Lower lobe of right lung (tissue), 2 donors: ENCODE measurements at regions not wholly inside any gene's neighbourhood (a gene's known extent, or its start where the extent isn't known, plus 50 kb on each side); places are given as distances from the start of the nearest gene placed in this dataset.
"Not testable (repeated sequence)": the region's sequence is repeated elsewhere in the genome, so short reads cannot be mapped to it uniquely, and the experiment has no call there.

Experiments used
- ATAC-seq, 2 donors: fragments of 200-7000 bp; cut with Tn5 transposase; one replicate each; pipeline ENCODE4 v1.9.1; 2020 to 2022; ENCODE audit warnings: mild to moderate bottlenecking in 2 of 2, moderate library complexity in 2 of 2
- DNase-seq: peaks from one replicate; pipeline ENCODE4 v3.0.0-alpha.2; 2020
- H3K27ac ChIP-seq: fragments of 200-600 bp; one replicate; pipeline ENCODE4 v1.8.0; 2022
- H3K27me3 ChIP-seq: fragments of 200-600 bp; one replicate; pipeline ENCODE4 v1.8.0; 2022; ENCODE audit warnings: low read depth
- H3K36me3 ChIP-seq: fragments of 200-600 bp; one replicate; pipeline ENCODE4 v1.8.0; 2022; ENCODE audit warnings: mild to moderate bottlenecking
- H3K4me1 ChIP-seq: fragments of 200-600 bp; one replicate; pipeline ENCODE4 v1.8.0; 2022
- H3K4me3 ChIP-seq: fragments of 200-600 bp; one replicate; pipeline ENCODE4 v1.8.0; 2022; ENCODE audit warnings: mild to moderate bottlenecking
- H3K9me3 ChIP-seq: fragments of 200-600 bp; one replicate; pipeline ENCODE4 v1.8.0; 2022
- intact Hi-C: fragments of 100-400 bp; cut with DNase I; formaldehyde crosslinking; loops from one replicate; pipeline ENCODE4 v1.11.0; 2022
- TF ChIP-seq, protein P1 (sequence below): fragments of 200-600 bp; IDR thresholded peaks from one replicate; pipeline ENCODE4 v1.8.0; 2022; ENCODE audit warnings: antibody characterized with exemption, mild to moderate bottlenecking
- donor health status: DM: no; HTN: yes; CAD: no; lungs with severe emphysema.

DNA sequence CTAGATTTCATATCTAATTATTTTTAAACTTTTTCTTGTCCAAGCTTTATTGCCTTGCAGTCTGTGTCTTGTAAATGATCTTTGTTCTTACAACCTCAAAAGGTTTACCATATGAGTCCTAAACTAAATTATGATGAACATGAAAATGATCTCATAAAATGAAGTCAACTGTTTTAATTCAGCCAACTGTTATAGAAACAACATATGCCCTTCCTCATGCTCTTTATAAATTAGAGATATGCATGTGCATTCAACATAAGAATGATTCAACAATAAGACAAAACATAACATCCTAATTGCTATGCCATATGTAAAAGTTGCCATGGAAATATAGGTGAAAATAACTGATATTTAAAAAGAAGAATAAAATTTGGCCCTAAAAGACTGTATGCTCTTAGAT, 774.4 kb downstream of the LUZP2 start:
- TF ChIP-seq, protein P1, sequence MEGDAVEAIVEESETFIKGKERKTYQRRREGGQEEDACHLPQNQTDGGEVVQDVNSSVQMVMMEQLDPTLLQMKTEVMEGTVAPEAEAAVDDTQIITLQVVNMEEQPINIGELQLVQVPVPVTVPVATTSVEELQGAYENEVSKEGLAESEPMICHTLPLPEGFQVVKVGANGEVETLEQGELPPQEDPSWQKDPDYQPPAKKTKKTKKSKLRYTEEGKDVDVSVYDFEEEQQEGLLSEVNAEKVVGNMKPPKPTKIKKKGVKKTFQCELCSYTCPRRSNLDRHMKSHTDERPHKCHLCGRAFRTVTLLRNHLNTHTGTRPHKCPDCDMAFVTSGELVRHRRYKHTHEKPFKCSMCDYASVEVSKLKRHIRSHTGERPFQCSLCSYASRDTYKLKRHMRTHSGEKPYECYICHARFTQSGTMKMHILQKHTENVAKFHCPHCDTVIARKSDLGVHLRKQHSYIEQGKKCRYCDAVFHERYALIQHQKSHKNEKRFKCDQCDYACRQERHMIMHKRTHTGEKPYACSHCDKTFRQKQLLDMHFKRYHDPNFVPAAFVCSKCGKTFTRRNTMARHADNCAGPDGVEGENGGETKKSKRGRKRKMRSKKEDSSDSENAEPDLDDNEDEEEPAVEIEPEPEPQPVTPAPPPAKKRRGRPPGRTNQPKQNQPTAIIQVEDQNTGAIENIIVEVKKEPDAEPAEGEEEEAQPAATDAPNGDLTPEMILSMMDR, result no peak

DNA sequence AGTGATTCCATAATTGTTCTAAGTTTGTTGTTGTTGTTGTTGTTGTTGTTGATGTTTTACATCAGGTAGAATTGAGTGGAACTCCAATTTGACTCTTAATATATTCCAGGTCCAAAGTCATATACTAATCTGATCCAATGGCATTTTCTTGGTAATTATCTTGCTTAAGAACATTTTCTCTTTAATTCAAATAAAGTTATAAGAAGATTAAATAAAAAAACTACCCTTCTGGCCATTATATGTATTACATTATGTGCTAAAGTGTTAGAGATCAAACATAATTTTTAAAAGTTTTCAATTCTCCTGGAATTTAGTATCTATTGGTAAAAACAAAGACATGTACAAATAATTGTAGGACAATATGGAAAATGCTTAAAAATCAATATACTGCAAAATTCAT, 775.4 kb downstream of the LUZP2 start:
- ATAC-seq, result no peak
- no peak overlapping the region for H3K4me3 ChIP-seq

More for the DNA sequence above, 774.4 kb downstream of the LUZP2 start:
- H3K9me3 ChIP-seq, result no peaks in the 10 kb centered on the region
- no peak for ATAC-seq
- H3K4me1 ChIP-seq, result no peaks in the 10 kb centered on the region
- DNase-seq, result no peak
- intact Hi-C loops, result no loop called here
- H3K36me3 ChIP-seq, result no peaks in the 10 kb centered on the region
- no peak overlapping the region for H3K27ac ChIP-seq
- H3K4me3 ChIP-seq, result no peak overlapping the region
- H3K27me3 ChIP-seq, result no peaks in the 10 kb centered on the region

DNA sequence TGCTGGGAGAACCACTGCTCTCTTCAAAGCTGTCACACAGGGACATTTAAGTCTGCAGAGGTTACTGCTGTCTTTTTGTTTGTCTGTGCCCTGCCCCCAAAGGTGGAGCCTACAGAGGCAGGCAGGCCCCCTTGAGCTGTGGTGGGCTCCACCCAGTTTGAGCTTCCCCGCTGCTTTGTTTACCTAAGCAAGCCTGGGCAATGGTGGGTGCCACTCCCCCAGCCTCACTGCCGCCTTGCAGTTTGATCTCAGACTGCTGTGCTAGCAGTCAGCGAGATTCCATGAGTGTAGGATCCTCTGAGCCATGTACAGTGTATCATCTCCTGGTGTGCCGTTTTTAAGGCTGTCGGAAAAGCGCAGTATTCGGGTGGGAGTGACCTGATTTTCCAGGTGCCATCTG, 784.0 kb downstream of the LUZP2 start:
- ATAC-seq, DNase-seq, H3K27me3 ChIP-seq, H3K36me3 ChIP-seq, H3K9me3 ChIP-seq, intact Hi-C loops, H3K4me3 ChIP-seq, H3K27ac ChIP-seq, H3K4me1 ChIP-seq: not testable (repeated sequence)

More for the DNA sequence above, 775.4 kb downstream of the LUZP2 start:
- H3K36me3 ChIP-seq, result no peaks in the 10 kb centered on the region
- intact Hi-C loops, result no loop called here
- H3K27me3 ChIP-seq, result no peaks in the 10 kb centered on the region
- TF ChIP-seq, protein P1, result no peak
- DNase-seq, result no peak
- H3K9me3 ChIP-seq, result no peaks in the 10 kb centered on the region
- H3K4me1 ChIP-seq, result no peaks in the 10 kb centered on the region
- no peak overlapping the region for H3K27ac ChIP-seq

DNA sequence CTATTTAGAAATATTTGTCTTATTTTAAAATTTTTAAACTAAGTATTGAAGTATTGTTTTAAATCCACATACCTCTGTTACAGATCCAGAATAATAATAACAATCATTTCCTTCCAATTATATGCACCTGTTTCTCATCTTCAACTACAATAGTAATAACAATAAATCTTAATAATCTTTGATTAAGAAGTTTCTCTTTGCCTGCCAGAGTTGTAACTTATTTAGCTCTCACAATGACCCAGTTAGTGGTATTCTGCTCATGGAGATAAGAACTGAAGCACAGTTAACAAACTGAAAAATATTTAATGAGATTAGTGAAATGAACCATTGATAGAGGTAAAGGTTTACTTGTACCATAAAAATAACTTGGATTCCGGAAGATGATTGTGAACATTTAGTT, 796.3 kb downstream of the LUZP2 start:
- no peak for ATAC-seq
- DNase-seq, result no peak
- Histone ChIP-seq H3K27ac (no peak overlapping the region), H3K4me3 (no peak overlapping the region), H3K4me1 (no peaks in the 10 kb centered on the region), H3K36me3 (no peaks in the 10 kb centered on the region), H3K27me3 (no peaks in the 10 kb centered on the region), H3K9me3 (no peaks in the 10 kb centered on the region)
- intact Hi-C loops, result no loop called here
- TF ChIP-seq, protein P1, result no peak

DNA sequence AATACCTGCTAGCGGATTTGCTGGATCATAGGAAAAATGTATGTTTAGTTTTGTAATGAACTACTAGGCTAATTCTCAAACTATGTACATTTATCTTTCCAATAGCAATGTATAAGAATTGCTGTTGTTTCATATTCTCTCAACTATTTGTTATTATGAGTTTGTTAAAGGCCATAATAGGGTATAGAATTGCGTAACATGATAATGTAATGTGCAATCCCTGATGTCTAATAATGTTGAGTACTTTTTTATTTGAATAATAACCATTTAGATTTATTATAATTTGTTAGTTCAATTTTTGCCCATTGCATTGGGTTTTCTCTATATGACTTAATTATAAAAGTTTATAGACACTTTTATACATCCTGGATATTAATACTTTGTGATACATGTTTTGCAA, 801.6 kb downstream of the LUZP2 start:
- no peak overlapping the region for H3K4me3 ChIP-seq

DNA sequence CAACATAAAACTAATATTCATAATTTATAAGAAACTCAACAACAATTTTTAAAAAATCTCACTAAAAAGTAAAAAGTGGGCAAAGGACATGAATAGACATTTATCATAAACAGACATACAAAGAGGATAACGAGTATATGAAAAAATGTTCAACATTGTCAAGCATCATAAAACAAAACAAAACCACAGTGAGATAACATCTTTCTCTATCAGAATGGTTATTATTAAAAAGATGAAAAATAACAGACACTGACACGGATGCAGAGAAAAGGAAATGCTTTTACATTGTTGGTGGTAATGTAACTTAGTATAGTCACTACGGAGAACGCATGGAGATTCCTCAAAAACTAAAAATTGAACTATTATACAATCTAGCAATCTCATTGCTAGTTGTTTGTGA, 813.0 kb downstream of the LUZP2 start:
- Histone ChIP-seq H3K9me3 (peaks cover 3% of the 10 kb centered on the region), H3K4me3 (no peak overlapping the region), H3K36me3 (no peaks in the 10 kb centered on the region), H3K27ac (no peak overlapping the region), H3K27me3 (no peaks in the 10 kb centered on the region), H3K4me1 (no peaks in the 10 kb centered on the region)
- DNase-seq (no peak), ATAC-seq (no peak)
- intact Hi-C loops, result no loop called here
- TF ChIP-seq, protein P1, result no peak

More for the DNA sequence above, 801.6 kb downstream of the LUZP2 start:
- TF ChIP-seq, protein P1, result no peak
- Histone ChIP-seq H3K9me3 (no peaks in the 10 kb centered on the region), H3K27me3 (no peaks in the 10 kb centered on the region), H3K4me1 (no peaks in the 10 kb centered on the region), H3K27ac (no peak overlapping the region), H3K36me3 (no peaks in the 10 kb centered on the region)
- no peak for ATAC-seq
- intact Hi-C loops, result no loop called here
- DNase-seq, result no peak
